Activated CD4-positive, alpha-beta memory T cell treated with anti-CD3 and anti-CD28 coated beads for 36 hours (primary cell): ENCODE measurements at regions not wholly inside any gene's neighbourhood (a gene's known extent, or its start where the extent isn't known, plus 50 kb on each side); places are given as distances from the start of the nearest gene placed in this dataset.
"Not testable (repeated sequence)": the region's sequence is repeated elsewhere in the genome, so short reads cannot be mapped to it uniquely, and the experiment has no call there.

Source experiments
- CTCF ChIA-PET: fragments of 350-600 bp; sonication (Branson Sonifier 250); formaldehyde crosslinking; loops from one replicate; lab custom pipeline; 2021; ENCODE audit warnings: antibody characterized with exemption, inconsistent platforms; lab: Charles Lee
- POLR2A ChIA-PET: fragments of 350-600 bp; sonication (Branson Sonifier 250); formaldehyde crosslinking; loops from one replicate; lab custom pipeline; 2021; ENCODE audit warnings: antibody characterized with exemption; lab: Charles Lee
- DNase-seq: peaks from one replicate; pipeline ENCODE4 v3.0.0-alpha.2; 2020
- H3K27ac Mint-ChIP-seq: one replicate; pipeline ENCODE4 v1.8.0; 2021; ENCODE audit warnings: mixed read lengths
- H3K27me3 Mint-ChIP-seq: one replicate; pipeline ENCODE4 v1.8.0; 2021; ENCODE audit warnings: mixed read lengths
- H3K36me3 Mint-ChIP-seq: one replicate; pipeline ENCODE4 v1.8.0; 2021; ENCODE audit warnings: mixed read lengths
- H3K4me1 Mint-ChIP-seq: one replicate; pipeline ENCODE4 v1.8.0; 2021; ENCODE audit warnings: low read depth, mixed read lengths
- H3K4me3 Mint-ChIP-seq: one replicate; pipeline ENCODE4 v1.8.0; 2021; ENCODE audit warnings: mild to moderate bottlenecking, mixed read lengths
- H3K9me3 Mint-ChIP-seq: one replicate; pipeline ENCODE4 v1.8.0; 2021; ENCODE audit warnings: mixed read lengths
- intact Hi-C: fragments of 100-400 bp; cut with micrococcal nuclease; formaldehyde crosslinking; loops from one replicate; pipeline ENCODE4 v1.15.1; 2023

- Mint-ChIP-seq H3K4me1 (peaks cover 12% of the 10 kb centered on the region), H3K36me3 (peaks cover 1% of the 10 kb centered on the region), H3K9me3 (peaks cover 11% of the 10 kb centered on the region), H3K27me3 (no peaks in the 10 kb centered on the region), H3K27ac (no peak overlapping the region), H3K4me3 (no peak overlapping the region)
- DNase-seq, result no peak
- ChIA-PET POLR2A (no interaction called here), CTCF (no interaction called here)
- intact Hi-C loops, result no loop called here
These were observed 428.1 kb upstream of the ID2 start for GRCh38 chr2:8253781-8254180.

GRCh38 chr2:8254214-8254613 is 427.6 kb upstream of the ID2 start:
- H3K36me3 Mint-ChIP-seq, intact Hi-C loops, POLR2A ChIA-PET, H3K27ac Mint-ChIP-seq, H3K27me3 Mint-ChIP-seq, DNase-seq, CTCF ChIA-PET, H3K4me3 Mint-ChIP-seq: not testable (repeated sequence)
- H3K9me3 Mint-ChIP-seq, result peaks cover 11% of the 10 kb centered on the region
- peaks cover 11% of the 10 kb centered on the region for H3K4me1 Mint-ChIP-seq

- no peak overlapping the region for H3K27ac Mint-ChIP-seq
- peaks cover 1% of the 10 kb centered on the region for H3K36me3 Mint-ChIP-seq
- H3K4me1 Mint-ChIP-seq, result peaks cover 11% of the 10 kb centered on the region
- ChIA-PET POLR2A (no interaction called here), CTCF (no interaction called here)
- H3K27me3 Mint-ChIP-seq, result no peaks in the 10 kb centered on the region
- peaks cover 11% of the 10 kb centered on the region for H3K9me3 Mint-ChIP-seq
- DNase-seq, result no peak
- intact Hi-C loops, result no loop called here
- no peak overlapping the region for H3K4me3 Mint-ChIP-seq
These were observed 426.9 kb upstream of the ID2 start for GRCh38 chr2:8254791-8255447.

- ChIA-PET CTCF (no interaction called here), POLR2A (no interaction called here)
- Mint-ChIP-seq H3K4me1 (peaks cover 11% of the 10 kb centered on the region), H3K9me3 (peaks cover 6% of the 10 kb centered on the region), H3K36me3 (peaks cover under 1% of the 10 kb centered on the region), H3K4me3 (no peak overlapping the region), H3K27ac (no peak overlapping the region), H3K27me3 (no peaks in the 10 kb centered on the region)
- intact Hi-C loops, result no loop called here
- DNase-seq, result no peak
These were observed 426.4 kb upstream of the ID2 start for GRCh38 chr2:8255448-8255800.

GRCh38 chr2:8256905-8257304 is 425.0 kb upstream of the ID2 start:
- Mint-ChIP-seq H3K36me3 (no peaks in the 10 kb centered on the region), H3K27ac (no peak overlapping the region), H3K27me3 (no peaks in the 10 kb centered on the region), H3K4me1 (peaks cover 11% of the 10 kb centered on the region), H3K4me3 (no peak overlapping the region), H3K9me3 (no peaks in the 10 kb centered on the region)
- intact Hi-C loops, result no loop called here
- DNase-seq, result no peak
- CTCF ChIA-PET, result no interaction called here
- POLR2A ChIA-PET, result no interaction called here

- peaks cover 11% of the 10 kb centered on the region for H3K4me1 Mint-ChIP-seq
- DNase-seq, result no peak
- no peaks in the 10 kb centered on the region for H3K9me3 Mint-ChIP-seq
- no peaks in the 10 kb centered on the region for H3K36me3 Mint-ChIP-seq
- no peak overlapping the region for H3K27ac Mint-ChIP-seq
- no peak overlapping the region for H3K4me3 Mint-ChIP-seq
- intact Hi-C loops, result no loop called here
- no peaks in the 10 kb centered on the region for H3K27me3 Mint-ChIP-seq
- CTCF ChIA-PET, result no interaction called here
- POLR2A ChIA-PET, result no interaction called here
These were observed 424.4 kb upstream of the ID2 start for GRCh38 chr2:8257502-8257901.

- no peak for DNase-seq
- intact Hi-C loops, result no loop called here
- Mint-ChIP-seq H3K9me3 (no peaks in the 10 kb centered on the region), H3K4me3 (no peak overlapping the region), H3K27me3 (no peaks in the 10 kb centered on the region), H3K4me1 (peaks cover 11% of the 10 kb centered on the region), H3K36me3 (no peaks in the 10 kb centered on the region), H3K27ac (no peak overlapping the region)
- CTCF ChIA-PET, result no interaction called here
- POLR2A ChIA-PET, result no interaction called here
These were observed 423.4 kb upstream of the ID2 start for GRCh38 chr2:8258406-8258805.

- Mint-ChIP-seq H3K9me3 (no peaks in the 10 kb centered on the region), H3K4me3 (no peak overlapping the region), H3K4me1 (peaks cover 4% of the 10 kb centered on the region), H3K36me3 (no peaks in the 10 kb centered on the region), H3K27me3 (no peaks in the 10 kb centered on the region), H3K27ac (no peak overlapping the region)
- intact Hi-C loops, result no loop called here
- DNase-seq, result no peak
- ChIA-PET CTCF (no interaction called here), POLR2A (no interaction called here)
These were observed 422.6 kb upstream of the ID2 start for GRCh38 chr2:8259106-8259840.

GRCh38 chr2:8259841-8260178 is 422.0 kb upstream of the ID2 start:
- H3K4me1 Mint-ChIP-seq, result no peaks in the 10 kb centered on the region

GRCh38 chr2:8260213-8260612 is 421.6 kb upstream of the ID2 start:
- DNase-seq, result no peak
- H3K27me3 Mint-ChIP-seq, result no peaks in the 10 kb centered on the region
- no peaks in the 10 kb centered on the region for H3K36me3 Mint-ChIP-seq
- H3K27ac Mint-ChIP-seq, result no peak overlapping the region
- ChIA-PET POLR2A (no interaction called here), CTCF (no interaction called here)
- H3K4me1 Mint-ChIP-seq, result no peaks in the 10 kb centered on the region
- H3K4me3 Mint-ChIP-seq, result no peak overlapping the region
- intact Hi-C loops, result no loop called here
- H3K9me3 Mint-ChIP-seq, result no peaks in the 10 kb centered on the region

More at GRCh38 chr2:8259841-8260178, 422.0 kb upstream of the ID2 start:
- Mint-ChIP-seq H3K9me3 (no peaks in the 10 kb centered on the region), H3K4me3 (no peak overlapping the region), H3K27me3 (no peaks in the 10 kb centered on the region), H3K27ac (no peak overlapping the region), H3K36me3 (no peaks in the 10 kb centered on the region)
- ChIA-PET CTCF (no interaction called here), POLR2A (no interaction called here)
- DNase-seq, result no peak
- intact Hi-C loops, result no loop called here

GRCh38 chr2:8263901-8264300 is 418.0 kb upstream of the ID2 start:
- Mint-ChIP-seq H3K9me3 (no peaks in the 10 kb centered on the region), H3K27me3 (no peaks in the 10 kb centered on the region), H3K27ac (no peak overlapping the region), H3K4me3 (no peak overlapping the region), H3K4me1 (no peaks in the 10 kb centered on the region), H3K36me3 (no peaks in the 10 kb centered on the region)
- CTCF ChIA-PET, result no interaction called here
- POLR2A ChIA-PET, result no interaction called here
- intact Hi-C loops, result no loop called here
- DNase-seq, result no peak

GRCh38 chr2:8264981-8265380 is 416.9 kb upstream of the ID2 start:
- Mint-ChIP-seq H3K27ac (no peak overlapping the region), H3K4me1 (no peaks in the 10 kb centered on the region), H3K36me3 (no peaks in the 10 kb centered on the region), H3K9me3 (no peaks in the 10 kb centered on the region), H3K27me3 (no peaks in the 10 kb centered on the region), H3K4me3 (no peak overlapping the region)
- DNase-seq, result no peak
- CTCF ChIA-PET, result no interaction called here
- intact Hi-C loops, result no loop called here
- POLR2A ChIA-PET, result no interaction called here
